CMK (cell line): ENCODE measurements at regions not wholly inside any gene's neighbourhood (a gene's known extent, or its start where the extent isn't known, plus 50 kb on each side); places are given as distances from the start of the nearest gene placed in this dataset.

Experiments used
- DNase-seq: peaks from one replicate; pipeline ENCODE4 v3.0.0-alpha.2; 2010; ENCODE audit warnings: low read depth

GRCh38 chr6:113299531-113299930, 557.6 kb upstream of the MARCKS start:
- DNase-seq: no peak

DNA sequence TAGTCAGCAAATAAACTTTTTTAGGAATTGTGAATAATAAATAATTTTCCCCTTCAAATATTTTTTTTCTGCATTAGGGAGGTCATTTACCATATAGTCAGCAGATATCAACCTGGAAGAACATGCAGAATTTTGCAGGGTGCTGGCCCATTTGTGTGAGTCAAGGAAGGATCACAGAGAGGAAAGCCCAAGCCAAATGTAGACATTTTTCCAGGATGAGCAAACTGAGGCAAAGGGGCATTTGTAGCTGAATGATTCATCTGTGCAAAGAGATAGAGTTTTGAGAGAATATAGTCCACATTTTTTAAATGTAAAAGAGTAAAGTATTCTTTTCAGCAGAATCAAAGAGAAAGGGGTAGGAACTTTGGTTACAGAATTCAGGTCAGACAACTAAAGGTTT, 555.5 kb upstream of the MARCKS start:
- no peak for DNase-seq

DNA sequence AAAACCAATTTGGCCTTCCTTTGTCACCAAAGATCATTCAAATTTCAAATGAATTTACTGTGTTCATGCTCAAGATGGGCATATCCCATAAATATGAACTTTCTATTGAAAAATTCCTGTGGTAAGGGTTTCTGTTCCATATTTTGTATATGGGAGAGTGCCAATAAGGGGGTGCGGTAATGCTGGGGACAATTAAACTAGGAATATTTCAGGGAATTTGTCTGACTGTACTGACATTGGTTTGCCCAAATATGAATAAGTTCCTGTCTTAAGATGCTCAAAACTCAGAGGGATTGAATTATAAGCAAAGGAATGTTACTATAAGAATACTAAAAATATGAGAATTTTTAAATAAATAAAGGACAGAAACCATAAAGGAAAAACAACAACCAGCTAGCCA, 553.0 kb upstream of the MARCKS start:
- no peak for DNase-seq

GRCh38 chr6:113306552-113307145, 550.5 kb upstream of the MARCKS start:
- DNase-seq: no peak

GRCh38 chr6:113308266-113308665, 548.9 kb upstream of the MARCKS start:
- no peak for DNase-seq

DNA sequence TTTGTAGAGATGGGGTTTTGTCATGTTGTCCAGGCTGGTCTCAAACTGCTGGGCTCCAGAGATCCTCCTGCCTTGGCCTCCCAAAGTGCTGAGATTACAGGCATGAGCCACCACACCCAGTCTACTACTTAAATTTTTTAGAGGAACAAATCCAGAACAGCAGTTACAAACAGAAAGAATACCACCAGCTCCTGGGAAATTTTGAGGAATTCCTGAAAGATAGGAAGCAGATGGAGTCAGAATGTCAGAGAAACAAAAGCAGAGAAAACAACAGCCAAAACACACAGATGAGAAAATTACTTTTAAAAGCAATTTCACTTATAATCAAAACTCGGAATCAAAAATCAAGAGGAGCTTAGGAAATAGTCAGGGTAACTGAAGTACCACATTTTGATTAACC, 543.3 kb upstream of the MARCKS start:
- no peak for DNase-seq

DNA sequence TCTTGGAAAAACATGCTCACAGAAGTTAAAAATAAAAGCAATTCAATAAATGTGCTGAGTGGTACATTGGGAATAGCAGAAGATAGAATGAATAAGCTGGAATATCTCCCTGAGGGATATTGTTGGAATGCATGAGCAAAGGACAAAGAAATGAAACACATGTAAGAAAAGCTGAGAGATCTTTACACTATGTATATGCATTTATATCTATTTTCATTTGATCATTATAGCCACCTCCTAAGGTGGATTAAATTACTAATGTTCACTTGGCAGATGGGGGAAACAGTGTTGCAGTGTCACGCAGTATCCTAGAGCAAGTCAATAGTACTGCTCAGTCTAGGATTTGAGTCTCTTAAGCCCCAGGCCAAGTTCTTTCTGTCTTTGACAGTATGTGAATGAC, 542.0 kb upstream of the MARCKS start:
- DNase-seq: no peak

- no peak for DNase-seq
These were observed 541.3 kb upstream of the MARCKS start for GRCh38 chr6:113315879-113316278.

DNA sequence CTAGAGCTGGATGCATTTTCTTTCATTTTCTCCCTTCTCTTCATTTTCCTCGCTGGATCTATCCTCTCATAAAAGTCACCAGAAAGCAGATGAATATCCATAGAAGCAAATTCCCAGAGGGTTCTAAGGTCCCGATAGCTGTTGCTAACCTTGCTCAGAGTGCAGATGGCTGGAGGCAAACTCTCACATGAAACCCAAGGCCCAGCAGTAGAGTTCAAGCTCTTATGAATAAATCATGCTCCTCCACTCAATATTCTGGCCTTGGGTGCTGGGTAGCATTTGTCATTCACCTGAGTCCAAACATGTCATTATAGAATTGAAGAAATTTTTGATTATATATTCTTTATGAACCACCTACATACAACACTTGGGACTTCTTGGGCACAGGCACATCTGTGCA, 539.7 kb upstream of the MARCKS start:
- no peak for DNase-seq

DNA sequence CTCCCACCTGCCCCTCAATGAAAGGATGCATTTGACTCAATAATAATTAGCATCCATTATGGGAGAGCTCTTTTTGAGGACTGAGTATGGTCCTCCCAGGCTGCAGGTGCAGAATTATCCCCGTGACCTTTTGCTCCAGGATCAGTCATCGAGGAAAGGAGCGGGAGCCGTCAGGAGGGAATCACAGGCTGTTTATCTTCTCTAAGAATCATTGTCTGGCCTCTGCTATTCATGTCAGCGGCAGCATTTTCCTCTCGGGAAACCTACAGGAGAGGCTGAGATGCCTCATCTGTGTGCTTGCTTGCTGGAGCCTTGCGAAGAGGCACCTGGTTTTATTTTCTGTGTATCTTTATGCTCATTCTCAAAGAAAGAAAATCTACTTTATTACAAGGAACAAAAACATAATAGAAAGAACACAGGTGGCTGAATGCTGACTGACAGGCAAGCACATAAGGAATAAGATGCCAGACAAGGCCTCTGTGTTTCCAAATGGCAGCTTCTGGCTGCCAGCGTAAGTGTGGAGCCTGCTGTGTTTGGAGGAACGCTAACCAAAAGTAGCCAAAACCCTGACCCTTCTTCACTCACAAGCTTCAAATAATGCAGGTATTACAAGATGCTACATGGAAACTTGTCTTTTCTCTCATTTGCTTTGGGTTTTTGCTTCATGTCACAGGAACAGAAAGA, 539.1 kb upstream of the MARCKS start:
- DNase-seq: no peak

GRCh38 chr6:113318575-113318917, 538.6 kb upstream of the MARCKS start:
- DNase-seq: no peak

GRCh38 chr6:113320653-113321052, 536.5 kb upstream of the MARCKS start:
- DNase-seq: no peak

- no peak for DNase-seq
These were observed 530.4 kb upstream of the MARCKS start for GRCh38 chr6:113326781-113327180.

GRCh38 chr6:113328886-113329381, 528.2 kb upstream of the MARCKS start:
- no peak for DNase-seq

GRCh38 chr6:113329942-113330635, 527.1 kb upstream of the MARCKS start:
- DNase-seq: no peak

GRCh38 chr6:113330636-113330946, 526.6 kb upstream of the MARCKS start:
- no peak for DNase-seq

GRCh38 chr6:113331021-113331420, 526.1 kb upstream of the MARCKS start:
- DNase-seq: no peak

GRCh38 chr6:113338644-113339043, 518.5 kb upstream of the MARCKS start:
- no peak for DNase-seq

- no peak for DNase-seq
These were observed 517.9 kb upstream of the MARCKS start for GRCh38 chr6:113339209-113339608.

- DNase-seq: no peak
These were observed 516.8 kb upstream of the MARCKS start for GRCh38 chr6:113340371-113340770.

DNA sequence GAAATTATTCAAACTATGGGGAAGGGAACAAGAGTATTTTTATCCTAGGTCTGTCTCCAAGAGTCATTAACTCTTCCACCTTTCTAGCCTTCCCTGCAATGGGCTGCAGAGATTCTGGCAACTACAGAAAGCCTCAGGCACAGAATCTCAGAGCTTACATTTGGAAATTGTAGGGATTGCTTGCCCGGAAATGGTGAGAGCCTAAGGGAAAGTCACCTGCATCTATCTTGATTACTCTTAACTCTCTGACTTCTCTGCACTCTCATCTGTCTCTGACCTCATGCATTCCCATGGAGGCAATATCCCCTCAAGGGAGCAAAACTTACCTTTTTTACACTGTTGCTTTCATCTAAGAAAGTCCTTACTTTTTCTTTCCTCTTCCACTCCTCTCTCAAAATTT, 513.2 kb upstream of the MARCKS start:
- no peak for DNase-seq

GRCh38 chr6:113344969-113345368, 512.2 kb upstream of the MARCKS start:
- DNase-seq: no peak

DNA sequence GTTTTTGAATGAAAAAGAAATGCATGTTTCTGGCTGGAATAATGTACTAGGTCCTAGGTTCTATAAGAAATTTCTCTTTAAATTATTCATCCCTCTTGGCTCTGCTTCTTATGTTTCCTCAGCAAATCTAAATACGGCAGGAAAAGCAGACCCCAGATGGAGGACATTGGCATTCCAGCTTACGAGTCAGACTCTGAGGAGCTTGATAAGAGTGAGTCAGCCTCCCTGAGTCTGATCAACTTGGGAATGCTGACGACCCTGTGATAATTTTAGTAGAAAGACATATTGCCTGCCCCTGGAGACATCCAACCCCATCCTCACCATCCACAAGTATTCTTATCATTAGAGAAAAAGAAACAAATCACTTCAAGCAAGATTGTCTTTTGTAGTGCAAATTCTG, 509.7 kb upstream of the MARCKS start:
- no peak for DNase-seq

DNA sequence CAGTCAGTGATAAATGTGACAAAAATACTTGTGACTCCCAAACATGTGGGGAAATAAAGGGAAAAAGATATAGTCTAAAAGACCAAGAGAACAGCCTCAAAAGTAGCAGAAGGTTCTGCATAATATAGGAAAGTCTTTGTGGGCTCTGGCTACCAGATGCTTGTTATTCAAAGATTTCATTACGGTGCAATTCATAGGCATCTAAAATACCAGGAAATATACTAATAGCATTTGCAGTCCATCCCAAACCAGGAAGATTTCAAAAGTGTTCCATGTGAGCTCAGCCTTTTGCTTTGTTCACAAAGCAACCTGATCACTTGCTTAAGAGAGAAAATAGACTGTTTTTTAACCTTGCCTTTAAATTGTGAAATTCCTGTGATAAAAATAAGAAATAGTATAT, 506.7 kb upstream of the MARCKS start:
- DNase-seq: no peak
